HG03280 (cell line): ENCODE measurements at regions not wholly inside any gene's neighbourhood (a gene's known extent, or its start where the extent isn't known, plus 50 kb on each side); places are given as distances from the start of the nearest gene placed in this dataset.
"Not testable (repeated sequence)": the region's sequence is repeated elsewhere in the genome, so short reads cannot be mapped to it uniquely, and the experiment has no call there.

ENCODE experiments used
- ATAC-seq: cut with Tn5 transposase; IDR thresholded peaks from one replicate; pipeline ENCODE4 v1.9.1; 2021; ENCODE audit warnings: mild to moderate bottlenecking, moderate library complexity; ENCODE audit not compliant: unreplicated experiment

GRCh38 chr5:6321078-6321477, 57.3 kb downstream of the MED10 start:
- ATAC-seq = no peak

- no peak for ATAC-seq
Observed at GRCh38 chr5:6319116-6319515, 59.2 kb downstream of the MED10 start.

- no peak for ATAC-seq
Observed at GRCh38 chr5:6317116-6317798, 61.1 kb downstream of the MED10 start.

GRCh38 chr5:6315580-6315979, 62.8 kb downstream of the MED10 start:
- ATAC-seq = no peak

DNA sequence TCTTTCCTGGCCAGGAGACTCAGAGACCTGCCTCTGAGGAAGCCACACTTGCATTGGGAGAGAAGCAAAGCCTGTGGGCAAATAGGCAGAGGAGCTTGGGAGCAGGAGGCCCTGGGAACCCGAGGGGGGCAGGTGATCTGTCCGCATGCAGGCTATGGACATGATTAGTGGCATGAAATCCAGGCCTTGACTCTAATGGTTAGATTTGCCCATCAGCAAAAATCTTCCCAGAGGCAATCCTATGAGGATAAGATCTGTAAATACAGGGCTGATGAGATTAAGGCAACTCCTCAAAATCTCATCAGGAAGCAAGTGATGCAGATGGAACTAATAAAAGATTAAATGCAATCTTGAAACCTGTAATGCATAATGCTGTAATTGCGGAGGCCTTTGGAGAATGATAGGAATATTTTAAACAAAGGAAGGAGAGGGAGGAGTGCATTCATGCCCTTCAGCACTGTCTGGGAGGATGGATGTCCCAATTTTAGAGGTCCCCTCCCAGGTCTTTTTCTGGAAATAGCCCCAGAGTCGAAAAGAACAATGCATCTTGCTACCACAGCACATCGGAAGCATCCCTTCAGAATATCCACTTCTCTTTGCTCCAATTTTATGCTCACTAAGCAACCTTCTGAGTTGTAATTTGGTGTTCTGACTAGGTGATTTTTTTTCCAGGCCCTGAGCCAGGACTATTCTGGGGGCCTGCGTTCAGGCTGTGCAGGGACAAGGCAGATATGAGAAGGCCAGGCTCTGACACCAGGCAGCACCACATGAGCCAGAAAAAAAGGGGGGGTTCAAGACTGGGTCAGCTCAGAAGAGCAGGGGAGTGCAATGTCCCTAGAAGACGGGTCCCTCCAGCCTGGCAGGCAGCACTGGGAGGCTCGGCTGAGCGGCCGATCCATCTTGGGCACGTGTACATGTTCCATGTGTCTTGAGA, 66.5 kb downstream of the MED10 start:
- no peak for ATAC-seq

GRCh38 chr5:6309949-6310348, 68.4 kb downstream of the MED10 start:
- ATAC-seq = no peak

GRCh38 chr5:6308683-6309082, 69.7 kb downstream of the MED10 start:
- ATAC-seq = no peak

DNA sequence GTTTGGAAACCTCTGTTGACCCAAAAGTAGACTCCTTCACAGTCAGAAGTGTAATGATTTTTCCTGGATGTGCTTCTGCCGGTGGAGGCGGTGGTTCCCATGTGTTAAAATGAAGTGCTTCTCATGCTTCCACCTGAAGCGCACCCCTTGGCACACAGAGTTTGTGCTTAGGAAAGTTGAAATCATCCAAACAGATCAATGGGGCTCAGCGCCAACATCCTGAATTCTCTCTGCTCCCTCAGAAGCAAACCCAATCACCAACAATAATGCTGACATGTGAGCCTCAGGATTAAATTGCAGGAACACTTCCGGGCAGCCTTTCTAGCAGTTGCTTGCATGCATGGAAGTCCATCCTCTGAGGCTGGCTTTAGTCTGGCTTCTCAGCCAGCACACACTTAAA, 71.0 kb downstream of the MED10 start:
- ATAC-seq = no peak

GRCh38 chr5:6305853-6306252, 72.5 kb downstream of the MED10 start:
- ATAC-seq = no peak

DNA sequence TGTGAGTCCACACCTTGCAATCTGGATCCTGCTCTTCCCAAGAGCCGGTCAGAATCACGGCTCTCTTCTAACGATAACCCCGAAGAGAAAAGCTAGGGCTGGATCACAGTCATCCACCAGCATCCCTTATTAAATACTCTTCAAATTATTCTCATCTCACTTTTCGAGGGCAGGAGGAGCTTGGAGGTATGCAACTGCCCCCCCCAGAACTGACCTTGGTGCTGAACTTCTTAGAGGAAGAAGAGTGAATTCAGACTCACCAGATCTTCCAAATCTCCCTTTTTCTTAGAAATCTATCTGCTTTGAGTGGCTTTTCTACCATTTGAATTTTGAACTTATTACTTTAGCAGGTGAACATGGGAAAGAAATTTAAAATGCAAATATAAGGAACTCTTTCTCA, 75.7 kb downstream of the MED10 start:
- ATAC-seq = no peak

- no peak for ATAC-seq
Observed at GRCh38 chr5:6302075-6302474, 76.3 kb downstream of the MED10 start.

DNA sequence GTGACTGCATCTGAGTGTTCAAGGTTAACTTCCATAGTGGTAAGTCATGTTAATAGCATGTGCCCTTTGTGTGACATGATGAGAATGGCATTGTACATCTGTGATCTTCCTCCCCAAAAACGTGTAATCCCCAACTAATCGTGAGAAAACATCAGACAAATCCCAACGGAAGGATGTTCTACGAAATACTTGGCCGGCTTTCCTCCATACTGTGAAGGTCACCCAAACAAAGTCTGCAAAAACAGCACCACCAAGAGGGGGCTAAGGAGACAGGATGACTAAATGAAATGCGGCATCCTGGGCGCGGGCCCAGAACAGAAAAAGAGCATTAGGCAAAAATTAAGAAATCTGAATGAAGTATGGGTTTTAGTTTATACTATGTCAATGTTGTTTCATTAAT, 81.8 kb downstream of the MED10 start:
- no peak for ATAC-seq

DNA sequence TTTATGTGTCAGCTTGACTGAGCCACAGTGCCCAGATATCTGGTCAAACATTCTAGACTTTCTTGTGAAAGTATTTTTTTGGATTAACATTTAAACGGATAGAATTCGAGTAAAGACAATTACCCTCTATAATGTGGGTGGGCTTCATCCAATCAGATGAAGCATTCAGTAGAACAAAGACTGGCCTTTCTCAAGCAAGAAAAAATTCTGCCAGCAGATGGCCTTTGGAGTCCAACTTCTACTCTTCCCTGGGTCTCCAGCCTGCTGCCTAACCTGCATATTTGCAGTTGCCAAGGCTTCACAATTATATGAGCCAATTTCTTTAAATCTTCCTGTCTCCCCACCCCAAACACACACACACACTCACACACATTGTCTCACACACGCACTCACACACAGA, 86.4 kb downstream of the MED10 start:
- no peak for ATAC-seq

DNA sequence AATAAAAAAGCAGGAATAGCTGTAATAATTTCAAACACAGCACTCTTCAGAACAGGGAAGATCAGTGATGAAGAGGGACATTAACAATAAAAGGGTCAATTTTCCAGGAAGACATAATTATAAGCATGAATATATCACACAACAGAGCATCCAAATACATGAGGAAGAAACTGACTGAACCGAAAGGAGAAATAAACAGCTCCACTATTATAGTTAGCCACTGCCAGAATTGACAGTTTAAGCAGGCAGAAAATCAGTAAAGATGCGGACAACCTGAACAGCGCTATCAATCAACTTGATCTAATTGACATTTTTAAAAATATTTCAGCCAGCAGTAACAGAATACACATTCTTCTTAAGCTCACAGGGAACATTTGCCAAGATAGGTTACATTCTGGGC, 89.1 kb downstream of the MED10 start:
- ATAC-seq = no peak

DNA sequence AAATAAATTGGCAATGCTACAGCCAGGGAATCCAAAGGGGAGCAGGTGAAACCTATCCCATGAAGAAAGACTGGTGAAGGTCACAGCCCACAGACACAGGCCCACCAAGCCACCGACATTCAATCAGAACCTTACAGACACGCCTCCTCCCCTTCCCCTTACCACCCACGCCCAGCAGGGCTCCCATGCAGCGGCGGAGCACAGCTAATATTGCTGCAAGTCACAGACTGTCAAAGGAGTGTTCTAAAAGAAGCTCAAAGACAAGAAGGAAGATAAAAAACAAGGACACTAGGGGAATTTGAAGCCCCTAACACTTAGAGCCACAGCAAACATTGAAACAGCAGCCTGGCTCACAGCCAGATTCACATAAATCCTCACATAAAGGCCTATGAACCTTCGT, 91.2 kb downstream of the MED10 start:
- ATAC-seq = no peak

DNA sequence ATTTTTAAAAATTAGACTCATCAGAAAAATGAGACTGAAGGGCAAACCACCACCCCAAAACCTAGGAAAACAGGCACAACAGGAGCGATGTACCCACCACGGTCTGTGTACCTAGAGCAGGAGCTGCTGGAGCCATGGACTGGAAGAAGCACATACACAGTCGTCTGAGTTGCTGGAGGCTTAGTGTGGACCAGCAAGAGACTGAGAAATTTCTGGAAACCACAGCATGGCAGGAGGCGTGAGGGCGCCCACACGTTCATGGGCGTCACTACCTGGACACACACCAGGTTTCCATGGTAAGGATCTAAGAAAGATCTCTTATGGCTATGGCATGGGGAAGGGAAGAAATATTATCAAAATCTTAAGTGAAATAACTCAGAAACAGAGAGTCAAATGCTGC, 91.9 kb downstream of the MED10 start:
- no peak for ATAC-seq

GRCh38 chr5:6284491-6284890, 93.9 kb downstream of the MED10 start:
- not testable (repeated sequence) for ATAC-seq

- no peak for ATAC-seq
Observed at GRCh38 chr5:6282352-6282751, 96.0 kb downstream of the MED10 start.

DNA sequence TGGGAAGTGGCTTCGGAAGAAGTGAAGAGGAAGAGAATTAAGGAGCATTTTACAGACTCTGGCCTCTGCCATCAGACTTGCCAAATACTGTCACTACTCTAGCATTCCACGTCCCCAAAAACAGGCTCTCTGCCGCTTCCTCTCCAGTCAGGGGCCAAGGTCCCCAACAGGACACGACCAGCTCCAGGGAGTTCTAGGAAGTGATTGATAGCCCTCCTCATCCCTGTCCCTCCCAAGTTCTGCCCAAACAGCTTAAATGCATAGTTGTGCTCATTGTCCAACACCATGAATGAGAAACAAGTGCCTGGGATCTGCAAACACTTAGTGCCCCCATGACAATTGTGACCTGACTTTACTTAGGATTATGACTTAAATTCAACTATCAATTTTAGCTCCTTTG, 96.5 kb downstream of the MED10 start:
- ATAC-seq = no peak

DNA sequence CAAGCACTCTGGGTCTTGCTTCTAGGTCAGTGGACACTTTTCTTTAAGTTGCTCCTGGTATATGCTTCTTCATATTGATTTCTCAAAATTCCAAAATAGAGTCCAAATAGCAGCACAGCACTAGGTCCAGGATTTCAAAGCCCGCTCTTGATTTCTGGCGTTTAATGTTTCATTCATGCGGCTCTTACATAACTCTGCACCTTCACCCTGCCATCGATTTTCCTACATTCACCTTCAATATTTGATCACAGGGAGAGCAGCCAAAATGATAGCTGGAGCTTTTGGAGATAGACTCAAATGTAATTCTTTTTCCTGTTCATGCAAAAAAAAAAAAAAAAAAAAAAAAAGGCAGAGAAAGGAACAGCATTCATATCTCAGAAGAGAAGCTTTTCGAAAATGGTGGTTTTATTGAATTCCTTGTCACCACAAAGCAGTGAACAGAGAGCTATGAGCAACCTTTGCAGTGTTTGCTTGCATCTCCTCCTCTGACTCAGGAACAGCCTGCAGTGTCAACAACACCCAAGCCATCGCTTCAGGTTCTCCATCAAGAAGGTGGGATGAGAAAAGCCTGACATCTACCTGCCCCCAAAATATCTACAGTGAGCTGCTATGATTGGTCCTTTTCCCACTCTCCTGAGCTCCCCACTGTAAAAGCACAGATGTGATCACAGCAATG, 97.8 kb downstream of the MED10 start:
- no peak for ATAC-seq

- no peak for ATAC-seq
Observed at GRCh38 chr5:6279607-6280006, 98.7 kb downstream of the MED10 start.
